HepG2 (cell line): ENCODE measurements at regions not wholly inside any gene's neighbourhood (a gene's known extent, or its start where the extent isn't known, plus 50 kb on each side); places are given as distances from the start of the nearest gene placed in this dataset.

ENCODE experiments used
- ARNTL ChIP-seq: sonication (generic); formaldehyde crosslinking; IDR thresholded peaks from 2 replicates; pipeline ENCODE4 v1.4.0; 2020; ENCODE audit warnings: mild to moderate bottlenecking, missing genetic modification reagents
- ATF1 ChIP-seq: IDR thresholded peaks from 2 replicates; pipeline ENCODE4 v1.6.1; 2016; ENCODE audit warnings: mild to moderate bottlenecking, control low read depth
- FOSL2 ChIP-seq: sonication (generic); formaldehyde crosslinking; IDR thresholded peaks from 2 replicates; pipeline ENCODE4 v1.4.0; 2020; ENCODE audit warnings: missing genetic modification reagents
- FOXA1 ChIP-seq, 2 experiments: fragments of 450-650 bp in 1 of 2; sonication (generic) in 1 of 2; formaldehyde crosslinking in 1 of 2; IDR thresholded peaks; 2 replicates each; pipeline versions ENCODE4 v1.4.0 to v1.6.1; 2016 to 2020; ENCODE audit warnings: missing genetic modification reagents in 1 of 2
- FOXP4 ChIP-seq: sonication (generic); formaldehyde crosslinking; IDR thresholded peaks from 2 replicates; pipeline ENCODE4 v1.4.0; 2020; ENCODE audit warnings: missing genetic modification reagents
- GABPB1 ChIP-seq: IDR thresholded peaks from 2 replicates; pipeline ENCODE4 v1.6.1; 2016; ENCODE audit warnings: mild to moderate bottlenecking, missing genetic modification reagents, moderate library complexity, missing compliant biosample characterization
- HMG20A ChIP-seq: IDR thresholded peaks from 2 replicates; pipeline ENCODE4 v1.6.1; 2016; ENCODE audit warnings: borderline replicate concordance
- MED13 ChIP-seq: sonication (generic); formaldehyde crosslinking; IDR thresholded peaks from 2 replicates; pipeline ENCODE4 v1.5.0; 2020; ENCODE audit warnings: missing genetic modification reagents
- MIER2 ChIP-seq: IDR thresholded peaks from 2 replicates; pipeline ENCODE4 v1.6.1; 2016; ENCODE audit warnings: missing biosample characterization, missing genetic modification reagents
- SKI ChIP-seq: fragments of 450-650 bp; IDR thresholded peaks from one replicate; pipeline ENCODE4 v1.6.1; 2018; ENCODE audit warnings: mild to moderate bottlenecking; ENCODE audit not compliant: partially characterized antibody
- SOX13 ChIP-seq, 3 experiments: fragments of 450-650 bp in 1 of 3; sonication (generic) in 1 of 3; formaldehyde crosslinking in 1 of 3; IDR thresholded peaks in 2 of 3; conservative IDR thresholded peaks in 1 of 3; 2 replicates each; pipeline versions ENCODE4 v1.5.0 to v1.6.1; 2016 to 2020; ENCODE audit warnings: antibody characterized with exemption in 1 of 3, mild to moderate bottlenecking in 1 of 3, missing compliant biosample characterization in 1 of 3, missing genetic modification reagents in 1 of 3, moderate library complexity in 1 of 3
- SOX5 ChIP-seq: IDR thresholded peaks from 2 replicates; pipeline ENCODE4 v1.6.1; 2016; ENCODE audit warnings: borderline replicate concordance
- SRSF4 ChIP-seq: fragments of 200-400 bp; formaldehyde crosslinking; IDR thresholded peaks from one replicate; pipeline ENCODE4 v1.6.1; 2018; ENCODE audit warnings: mild to moderate bottlenecking, low read depth, low read length, moderate library complexity; ENCODE audit not compliant: poor library complexity, severe bottlenecking
- TBX2 ChIP-seq: sonication (generic); formaldehyde crosslinking; IDR thresholded peaks from 2 replicates; pipeline ENCODE4 v1.5.0; 2020; ENCODE audit warnings: missing genetic modification reagents, mild to moderate bottlenecking, borderline replicate concordance
- ZNF775 ChIP-seq: sonication (generic); formaldehyde crosslinking; IDR thresholded peaks from 2 replicates; pipeline ENCODE4 v1.4.0; 2020; ENCODE audit warnings: missing genetic modification reagents, mild to moderate bottlenecking, moderate library complexity, borderline replicate concordance
- ZSCAN22 ChIP-seq: sonication (generic); formaldehyde crosslinking; IDR thresholded peaks from 2 replicates; pipeline ENCODE4 v1.4.0; 2020; ENCODE audit warnings: mild to moderate bottlenecking, missing genetic modification reagents
- TF ChIP-seq, protein P1 (sequence below): sonication (generic); formaldehyde crosslinking; IDR thresholded peaks from 2 replicates; pipeline ENCODE4 v1.4.0; 2020; ENCODE audit warnings: mild to moderate bottlenecking, missing genetic modification reagents
- TF ChIP-seq, protein P2 (sequence below): sonication (generic); IDR thresholded peaks from 2 replicates; pipeline ENCODE4 v1.6.1; 2016; ENCODE audit warnings: low read depth, borderline replicate concordance
- TF ChIP-seq, protein P3 (sequence below), 2 experiments: sonication (generic) in 1 of 2; formaldehyde crosslinking in 1 of 2; IDR thresholded peaks; 2 replicates each; pipeline versions ENCODE4 v1.4.0 to v1.6.1; 2018 to 2020; ENCODE audit warnings: missing genetic modification reagents in 2 of 2, borderline replicate concordance in 1 of 2, low read depth in 1 of 2, mild to moderate bottlenecking in 1 of 2, missing biosample characterization in 1 of 2
- TF ChIP-seq, protein P4 (sequence below): IDR thresholded peaks from 2 replicates; pipeline ENCODE4 v1.6.1; 2016; ENCODE audit warnings: mild to moderate bottlenecking
- TF ChIP-seq, protein P5 (sequence below): IDR thresholded peaks from 2 replicates; pipeline ENCODE4 v1.6.1; 2016; ENCODE audit warnings: low read depth

GRCh38 chr3:30344288-30344687 is 262.1 kb upstream of the TGFBR2 start (continued):
- TF ChIP-seq, protein P1, sequence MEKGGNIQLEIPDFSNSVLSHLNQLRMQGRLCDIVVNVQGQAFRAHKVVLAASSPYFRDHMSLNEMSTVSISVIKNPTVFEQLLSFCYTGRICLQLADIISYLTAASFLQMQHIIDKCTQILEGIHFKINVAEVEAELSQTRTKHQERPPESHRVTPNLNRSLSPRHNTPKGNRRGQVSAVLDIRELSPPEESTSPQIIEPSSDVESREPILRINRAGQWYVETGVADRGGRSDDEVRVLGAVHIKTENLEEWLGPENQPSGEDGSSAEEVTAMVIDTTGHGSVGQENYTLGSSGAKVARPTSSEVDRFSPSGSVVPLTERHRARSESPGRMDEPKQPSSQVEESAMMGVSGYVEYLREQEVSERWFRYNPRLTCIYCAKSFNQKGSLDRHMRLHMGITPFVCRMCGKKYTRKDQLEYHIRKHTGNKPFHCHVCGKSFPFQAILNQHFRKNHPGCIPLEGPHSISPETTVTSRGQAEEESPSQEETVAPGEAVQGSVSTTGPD, result peak; percentile 26; the same call in 1 of the 2 replicates
- no peak for TF ChIP-seq FOXA1 (IDR thresholded peaks at IDR 0.05)
- peak; percentile 65 for TF ChIP-seq FOXA1 (CRISPR knock-in tag; IDR thresholded peaks at IDR 0.05)
- TF ChIP-seq SOX5 (CRISPR knock-in tag), result peak; percentile 82
- no peak for TF ChIP-seq ZSCAN22 (CRISPR knock-in tag)
- TF ChIP-seq, protein P2, sequence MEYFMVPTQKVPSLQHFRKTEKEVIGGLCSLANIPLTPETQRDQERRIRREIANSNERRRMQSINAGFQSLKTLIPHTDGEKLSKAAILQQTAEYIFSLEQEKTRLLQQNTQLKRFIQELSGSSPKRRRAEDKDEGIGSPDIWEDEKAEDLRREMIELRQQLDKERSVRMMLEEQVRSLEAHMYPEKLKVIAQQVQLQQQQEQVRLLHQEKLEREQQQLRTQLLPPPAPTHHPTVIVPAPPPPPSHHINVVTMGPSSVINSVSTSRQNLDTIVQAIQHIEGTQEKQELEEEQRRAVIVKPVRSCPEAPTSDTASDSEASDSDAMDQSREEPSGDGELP, result no peak
- TF ChIP-seq HMG20A, result peak; percentile 73
- TF ChIP-seq SKI, result peak; percentile 61
- peak; percentile 52 for TF ChIP-seq FOXP4 (CRISPR knock-in tag)
- TF ChIP-seq FOSL2 (CRISPR knock-in tag), result peak; percentile 73
- TF ChIP-seq GABPB1, result no peak
- TF ChIP-seq MED13, result no peak
- TF ChIP-seq, protein P3, sequence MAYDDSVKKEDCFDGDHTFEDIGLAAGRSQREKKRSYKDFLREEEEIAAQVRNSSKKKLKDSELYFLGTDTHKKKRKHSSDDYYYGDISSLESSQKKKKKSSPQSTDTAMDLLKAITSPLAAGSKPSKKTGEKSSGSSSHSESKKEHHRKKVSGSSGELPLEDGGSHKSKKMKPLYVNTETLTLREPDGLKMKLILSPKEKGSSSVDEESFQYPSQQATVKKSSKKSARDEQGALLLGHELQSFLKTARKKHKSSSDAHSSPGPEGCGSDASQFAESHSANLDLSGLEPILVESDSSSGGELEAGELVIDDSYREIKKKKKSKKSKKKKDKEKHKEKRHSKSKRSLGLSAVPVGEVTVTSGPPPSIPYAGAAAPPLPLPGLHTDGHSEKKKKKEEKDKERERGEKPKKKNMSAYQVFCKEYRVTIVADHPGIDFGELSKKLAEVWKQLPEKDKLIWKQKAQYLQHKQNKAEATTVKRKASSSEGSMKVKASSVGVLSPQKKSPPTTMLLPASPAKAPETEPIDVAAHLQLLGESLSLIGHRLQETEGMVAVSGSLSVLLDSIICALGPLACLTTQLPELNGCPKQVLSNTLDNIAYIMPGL (CRISPR knock-in tag; IDR thresholded peaks at IDR 0.05; ENCODE audit: borderline replicate concordance in 1 of 2, low read depth in 1 of 2), result no peak
- TF ChIP-seq, protein P4, sequence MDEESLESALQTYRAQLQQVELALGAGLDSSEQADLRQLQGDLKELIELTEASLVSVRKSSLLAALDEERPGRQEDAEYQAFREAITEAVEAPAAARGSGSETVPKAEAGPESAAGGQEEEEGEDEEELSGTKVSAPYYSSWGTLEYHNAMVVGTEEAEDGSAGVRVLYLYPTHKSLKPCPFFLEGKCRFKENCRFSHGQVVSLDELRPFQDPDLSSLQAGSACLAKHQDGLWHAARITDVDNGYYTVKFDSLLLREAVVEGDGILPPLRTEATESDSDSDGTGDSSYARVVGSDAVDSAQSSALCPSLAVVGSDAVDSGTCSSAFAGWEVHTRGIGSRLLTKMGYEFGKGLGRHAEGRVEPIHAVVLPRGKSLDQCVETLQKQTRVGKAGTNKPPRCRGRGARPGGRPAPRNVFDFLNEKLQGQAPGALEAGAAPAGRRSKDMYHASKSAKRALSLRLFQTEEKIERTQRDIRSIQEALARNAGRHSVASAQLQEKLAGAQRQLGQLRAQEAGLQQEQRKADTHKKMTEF (CRISPR knock-in tag), result peak; percentile 41; the same call in 1 of the 2 replicates
- TF ChIP-seq ZNF775 (CRISPR knock-in tag), result no peak
- TF ChIP-seq, protein P5, sequence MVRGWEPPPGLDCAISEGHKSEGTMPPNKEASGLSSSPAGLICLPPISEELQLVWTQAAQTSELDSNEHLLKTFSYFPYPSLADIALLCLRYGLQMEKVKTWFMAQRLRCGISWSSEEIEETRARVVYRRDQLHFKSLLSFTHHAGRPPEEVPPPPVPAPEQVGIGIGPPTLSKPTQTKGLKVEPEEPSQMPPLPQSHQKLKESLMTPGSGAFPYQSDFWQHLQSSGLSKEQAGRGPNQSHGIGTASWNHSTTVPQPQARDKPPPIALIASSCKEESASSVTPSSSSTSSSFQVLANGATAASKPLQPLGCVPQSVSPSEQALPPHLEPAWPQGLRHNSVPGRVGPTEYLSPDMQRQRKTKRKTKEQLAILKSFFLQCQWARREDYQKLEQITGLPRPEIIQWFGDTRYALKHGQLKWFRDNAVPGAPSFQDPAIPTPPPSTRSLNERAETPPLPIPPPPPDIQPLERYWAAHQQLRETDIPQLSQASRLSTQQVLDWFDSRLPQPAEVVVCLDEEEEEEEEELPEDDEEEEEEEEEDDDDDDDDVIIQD, result peak; percentile 84
- no peak for TF ChIP-seq ATF1
- no peak for TF ChIP-seq SRSF4
- 0 out of 2 replicates have a peak, but pooled peaks have one; percentile 24 for TF ChIP-seq ARNTL
- no peak for TF ChIP-seq SOX13 (IDR thresholded peaks at IDR 0.05)
- TF ChIP-seq SOX13 (CRISPR knock-in tag; conservative IDR thresholded peaks at IDR 0.05 in 1 of 2, IDR thresholded peaks at IDR 0.05 in 1 of 2), result peak in 1 of 2 experiments; percentile 82; a peak in 2 of 4 replicates
- 0 out of 2 replicates have a peak, but pooled peaks have one; percentile 20 for TF ChIP-seq MIER2 (CRISPR knock-in tag)
- TF ChIP-seq TBX2 (CRISPR knock-in tag), result no peak; the same call in 1 of the 2 replicates
